ENCODE measurements at regions not wholly inside any gene's neighbourhood (a gene's known extent, or its start where the extent isn't known, plus 50 kb on each side); places are given as distances from the start of the nearest gene placed in this dataset.
"Not testable (repeated sequence)": the region's sequence is repeated elsewhere in the genome, so short reads cannot be mapped to it uniquely, and the experiment has no call there.

DNA sequence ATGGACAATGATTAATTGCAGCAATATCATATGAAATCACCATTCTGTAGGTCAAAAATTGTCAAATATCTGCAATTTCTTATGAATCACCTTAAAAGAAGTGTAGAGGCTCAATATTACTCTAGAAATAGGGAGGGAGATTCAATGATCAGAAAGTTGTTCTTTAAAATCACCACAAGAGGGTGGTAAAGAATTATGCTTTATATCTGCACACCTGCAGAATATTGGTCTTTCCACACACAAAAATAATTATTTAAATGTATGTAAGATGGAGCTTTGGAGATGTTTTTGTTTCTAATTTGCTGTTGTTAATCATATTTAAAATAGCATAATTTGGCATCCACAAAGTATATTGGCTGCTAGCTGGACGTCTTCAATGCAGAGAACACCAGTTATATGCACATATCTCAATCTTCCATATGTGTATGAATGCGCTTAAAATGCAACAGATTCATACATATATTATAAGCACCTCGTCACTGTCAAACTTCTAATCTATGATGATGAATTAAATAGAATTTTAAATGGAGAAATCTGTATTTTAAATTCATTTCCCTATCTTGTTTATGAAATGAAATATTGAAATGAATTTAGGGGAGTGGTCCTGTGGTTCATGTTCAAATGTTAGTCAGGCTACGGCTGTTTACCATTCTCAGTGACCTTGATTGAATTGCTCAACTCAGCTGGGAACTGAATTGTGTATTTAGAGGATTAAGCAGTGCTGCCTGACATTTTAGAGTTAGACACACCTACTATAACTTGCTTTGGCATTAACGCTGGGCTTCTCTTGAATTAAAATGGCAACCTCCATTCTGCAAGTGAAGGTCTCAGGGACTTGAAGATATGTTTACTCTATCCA lies 405.1 kb upstream of the FRG2C start:
- TF ChIP-seq, protein P1, sequence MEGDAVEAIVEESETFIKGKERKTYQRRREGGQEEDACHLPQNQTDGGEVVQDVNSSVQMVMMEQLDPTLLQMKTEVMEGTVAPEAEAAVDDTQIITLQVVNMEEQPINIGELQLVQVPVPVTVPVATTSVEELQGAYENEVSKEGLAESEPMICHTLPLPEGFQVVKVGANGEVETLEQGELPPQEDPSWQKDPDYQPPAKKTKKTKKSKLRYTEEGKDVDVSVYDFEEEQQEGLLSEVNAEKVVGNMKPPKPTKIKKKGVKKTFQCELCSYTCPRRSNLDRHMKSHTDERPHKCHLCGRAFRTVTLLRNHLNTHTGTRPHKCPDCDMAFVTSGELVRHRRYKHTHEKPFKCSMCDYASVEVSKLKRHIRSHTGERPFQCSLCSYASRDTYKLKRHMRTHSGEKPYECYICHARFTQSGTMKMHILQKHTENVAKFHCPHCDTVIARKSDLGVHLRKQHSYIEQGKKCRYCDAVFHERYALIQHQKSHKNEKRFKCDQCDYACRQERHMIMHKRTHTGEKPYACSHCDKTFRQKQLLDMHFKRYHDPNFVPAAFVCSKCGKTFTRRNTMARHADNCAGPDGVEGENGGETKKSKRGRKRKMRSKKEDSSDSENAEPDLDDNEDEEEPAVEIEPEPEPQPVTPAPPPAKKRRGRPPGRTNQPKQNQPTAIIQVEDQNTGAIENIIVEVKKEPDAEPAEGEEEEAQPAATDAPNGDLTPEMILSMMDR (conservative IDR thresholded peaks at IDR 0.05; ENCODE audit: low read depth, low read length): peak; percentile 45
- H3K4me3 ChIP-seq (ENCODE audit: low read depth, low read length): not testable (repeated sequence)
- peak; percentile 46 for DNase-seq (ENCODE audit: low read depth)

DNA sequence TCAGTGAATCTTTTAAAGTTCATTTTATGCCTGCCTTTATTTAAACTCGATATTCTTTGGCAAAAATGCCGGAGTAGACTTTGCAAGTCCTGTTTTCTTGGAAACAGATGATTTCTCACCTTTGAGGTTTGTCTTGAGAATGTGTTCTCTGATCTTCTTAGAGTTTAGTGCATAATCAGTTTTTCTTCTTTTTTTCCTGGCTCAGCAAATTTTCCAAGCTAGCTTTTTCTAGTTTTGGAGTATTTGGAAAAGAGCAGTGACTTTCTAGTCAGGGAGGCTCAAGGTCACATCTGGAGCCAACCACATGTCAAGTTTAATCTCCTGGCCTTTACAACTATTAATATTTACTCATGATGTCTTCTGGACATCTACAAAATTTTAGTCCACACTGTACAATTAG lies 403.2 kb upstream of the FRG2C start:
- DNase-seq (ENCODE audit: low read depth); H3K4me3 ChIP-seq (ENCODE audit: low read depth, low read length): not testable (repeated sequence)

DNA sequence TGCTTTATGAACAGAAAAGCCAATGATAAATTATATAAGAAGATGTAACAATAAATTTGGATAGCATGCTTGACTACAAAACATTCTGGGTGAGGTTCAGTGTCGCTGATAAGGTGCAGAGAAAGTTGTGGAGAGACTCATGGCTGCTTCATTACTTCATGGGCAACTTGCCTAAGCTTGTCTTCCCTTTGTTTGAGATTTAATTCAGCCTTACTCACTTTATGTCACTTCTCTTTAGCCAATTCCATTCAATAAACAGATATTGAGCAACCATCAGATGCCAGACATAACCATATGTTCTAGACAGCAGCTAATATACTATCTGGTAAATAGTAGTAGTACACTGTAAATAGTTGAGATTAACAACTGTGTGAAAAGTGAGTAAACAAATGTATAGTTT lies 401.5 kb upstream of the FRG2C start:
- DNase-seq (ENCODE audit: low read depth): no peak
- TF ChIP-seq, protein P1 (conservative IDR thresholded peaks at IDR 0.05; ENCODE audit: low read depth, low read length): no peak
- H3K4me3 ChIP-seq (ENCODE audit: low read depth, low read length): no peak overlapping the region

DNA sequence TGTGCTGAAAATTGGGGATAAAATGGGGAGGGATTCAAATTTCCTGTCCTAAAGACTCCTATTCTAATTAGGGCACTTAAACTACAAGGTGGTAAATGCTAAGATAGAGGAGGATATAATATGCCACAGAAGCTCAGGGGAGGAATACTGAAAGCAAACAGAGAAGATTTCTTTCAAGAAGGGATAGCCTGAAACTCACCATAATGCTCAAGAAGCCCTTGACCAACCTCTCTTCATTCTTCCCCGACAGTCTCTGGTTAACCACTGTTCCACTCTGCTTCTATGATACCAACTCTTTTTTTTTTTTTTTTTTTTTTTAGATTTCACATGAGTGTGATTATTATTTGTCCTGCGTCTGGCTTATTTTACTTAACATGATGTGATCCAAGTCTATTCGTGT lies 398.2 kb upstream of the FRG2C start:
- no peak for DNase-seq (ENCODE audit: low read depth)
- H3K4me3 ChIP-seq (ENCODE audit: low read depth, low read length): no peak overlapping the region
- TF ChIP-seq, protein P1 (conservative IDR thresholded peaks at IDR 0.05; ENCODE audit: low read depth, low read length): no peak

DNA sequence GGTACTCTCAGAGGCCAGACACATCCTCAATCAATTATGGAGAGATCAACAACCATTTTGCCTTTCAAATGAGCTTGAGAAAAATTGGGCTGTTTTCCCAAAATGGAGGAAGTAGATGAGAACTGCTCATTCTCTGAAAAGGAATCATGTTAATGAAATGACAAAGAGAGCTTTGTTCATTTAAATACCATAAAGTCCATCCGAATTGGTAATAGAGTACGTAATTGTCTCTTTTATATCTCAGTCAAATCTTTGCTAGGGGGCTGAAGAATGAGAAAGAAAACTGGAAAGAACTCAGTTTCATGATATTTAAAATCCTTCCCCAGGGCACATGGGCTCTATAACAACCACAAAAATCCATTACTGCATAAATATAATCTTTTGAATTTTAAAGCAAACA lies 395.6 kb upstream of the FRG2C start:
- not testable (repeated sequence) for DNase-seq (ENCODE audit: low read depth); H3K4me3 ChIP-seq (ENCODE audit: low read depth, low read length)

DNA sequence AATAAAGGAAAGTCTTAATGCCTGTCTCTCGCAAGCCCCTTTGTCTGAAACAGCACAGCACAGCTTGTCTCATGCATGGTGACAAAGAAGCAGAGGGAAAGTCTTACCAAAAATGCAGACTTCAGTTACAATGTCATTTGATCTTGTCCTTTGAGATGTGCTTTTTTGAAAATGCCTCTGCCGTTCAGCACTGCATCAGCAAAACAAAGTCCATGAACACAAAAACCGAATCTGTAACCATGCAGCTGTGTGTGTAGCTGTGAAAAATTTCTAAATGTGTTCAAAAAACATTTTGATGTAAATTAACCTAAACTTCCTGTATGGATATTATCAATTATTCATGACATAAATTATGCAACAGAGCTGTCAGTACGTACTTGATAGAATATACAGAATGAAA lies 391.9 kb upstream of the FRG2C start:
- not testable (repeated sequence) for H3K4me3 ChIP-seq (ENCODE audit: low read depth, low read length); DNase-seq (ENCODE audit: low read depth)

DNA sequence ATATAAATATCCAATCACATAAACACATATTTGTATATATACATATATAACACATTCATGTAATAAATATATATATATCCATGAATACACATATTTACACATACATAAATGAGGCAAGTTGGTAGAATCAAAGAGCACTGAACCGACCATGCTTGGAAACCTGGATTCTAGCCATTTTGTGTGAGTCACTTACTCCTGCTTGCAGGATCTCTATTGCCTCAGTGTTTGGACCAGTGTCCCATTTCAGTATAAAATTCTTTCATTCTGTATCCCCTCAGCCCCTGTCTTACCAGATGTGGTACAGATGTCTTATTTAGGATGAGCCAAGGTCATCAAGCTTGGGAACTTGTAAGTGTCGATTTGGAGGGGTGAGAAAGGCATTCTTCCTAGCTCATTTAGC lies 391.4 kb upstream of the FRG2C start:
- TF ChIP-seq, protein P1 (conservative IDR thresholded peaks at IDR 0.05; ENCODE audit: low read depth, low read length): no peak

DNA sequence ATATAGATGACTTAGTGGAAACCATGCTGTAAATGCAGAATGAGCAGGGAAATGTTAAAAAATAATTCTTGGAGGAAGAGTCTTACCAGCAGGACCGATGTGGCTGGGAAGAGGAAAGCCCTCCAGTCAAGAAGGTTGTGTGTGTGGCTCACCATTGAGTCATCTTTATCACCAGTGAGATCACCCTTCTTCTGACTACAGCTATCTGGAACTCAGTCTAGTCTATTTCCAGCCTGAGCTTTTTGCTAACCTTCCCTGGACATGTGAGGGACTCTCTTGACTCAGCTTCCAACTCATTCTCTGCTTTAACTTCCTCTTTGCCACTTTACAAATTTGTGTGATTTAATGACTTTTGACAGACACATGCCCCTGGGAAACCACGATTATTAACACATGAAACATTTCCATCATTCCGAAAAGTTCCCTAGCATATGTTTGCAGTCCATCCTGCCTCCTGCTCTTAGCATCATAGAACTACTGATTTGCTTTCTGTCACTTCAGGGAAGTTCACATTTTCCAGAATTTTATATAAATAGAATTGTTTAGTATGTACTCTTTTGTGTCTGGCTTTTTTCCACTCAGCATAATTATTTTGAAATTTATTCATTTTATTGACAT lies 378.5 kb upstream of the FRG2C start:
- DNase-seq (ENCODE audit: low read depth); H3K4me3 ChIP-seq (ENCODE audit: low read depth, low read length): not testable (repeated sequence)

More for the DNA sequence above, 391.4 kb upstream of the FRG2C start:
- no peak overlapping the region for H3K4me3 ChIP-seq (ENCODE audit: low read depth, low read length)
- DNase-seq (ENCODE audit: low read depth): peak; percentile 2

DNA sequence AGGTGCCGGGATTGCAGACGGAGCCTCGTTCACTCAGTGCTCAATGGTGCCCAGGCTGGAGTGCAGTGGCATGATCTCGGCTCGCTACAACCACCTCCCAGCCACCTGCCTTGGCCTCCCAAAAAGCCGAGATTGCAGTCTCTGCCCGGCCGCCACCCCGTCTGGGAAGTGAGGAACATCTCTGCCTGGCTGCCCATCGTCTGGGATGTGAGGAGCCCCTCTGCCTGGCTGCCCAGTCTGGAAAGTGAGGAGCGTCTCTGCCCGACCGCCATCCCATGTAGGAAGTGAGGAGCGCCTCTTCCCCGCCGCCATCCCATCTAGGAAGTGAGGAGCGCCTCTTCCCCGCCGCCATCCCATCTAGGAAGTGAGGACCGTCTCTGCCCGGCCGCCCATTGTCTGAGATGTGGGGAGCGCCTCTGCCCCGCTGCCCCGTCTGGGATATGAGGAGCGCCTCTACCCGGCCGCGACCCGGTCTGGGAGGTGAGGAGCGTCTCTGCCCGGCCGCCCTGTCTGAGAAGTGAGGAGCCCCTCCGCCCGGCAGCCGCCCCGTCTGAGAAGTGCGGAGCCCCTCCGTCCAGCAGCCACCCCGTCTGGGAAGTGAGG lies 375.1 kb upstream of the FRG2C start:
- H3K4me3 ChIP-seq (ENCODE audit: low read depth, low read length); DNase-seq (ENCODE audit: low read depth): not testable (repeated sequence)
